ENCODE measurements at regions not wholly inside any gene's neighbourhood (a gene's known extent, or its start where the extent isn't known, plus 50 kb on each side); places are given as distances from the start of the nearest gene placed in this dataset.
"Not testable (repeated sequence)": the region's sequence is repeated elsewhere in the genome, so short reads cannot be mapped to it uniquely, and the experiment has no call there.

DNA sequence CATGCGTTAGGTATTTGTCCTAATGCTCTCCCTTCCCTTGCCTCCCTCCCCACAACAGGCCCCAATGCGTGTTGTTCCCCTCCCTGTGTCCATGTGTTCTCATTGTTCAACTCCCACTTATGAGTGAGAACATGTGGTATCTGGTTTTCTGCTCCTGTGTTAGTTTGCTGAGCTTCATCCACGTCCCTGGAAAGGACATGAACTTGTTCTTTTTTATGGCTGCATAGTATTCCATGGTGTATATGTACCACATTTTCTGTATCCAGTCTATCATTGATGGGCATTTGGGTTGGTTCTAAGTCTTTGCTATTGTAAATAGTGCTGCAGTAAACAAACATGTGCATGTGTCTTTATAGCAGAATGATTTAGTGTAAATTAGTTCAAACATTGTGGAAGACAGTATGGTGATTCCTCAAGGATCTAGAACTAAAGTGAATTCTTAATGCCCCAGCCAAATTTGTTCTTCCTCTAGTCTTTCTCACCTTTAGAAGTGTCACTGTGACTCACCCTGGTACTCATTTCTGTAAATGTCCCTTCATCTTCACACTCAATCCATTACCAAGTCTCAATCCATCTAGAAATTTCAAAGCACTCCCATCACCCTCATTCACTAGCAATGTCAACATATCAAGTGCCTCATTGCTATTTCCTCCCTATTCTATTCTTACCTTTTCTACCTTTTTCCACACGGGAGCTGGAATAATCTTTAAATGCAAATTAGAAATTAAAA lies 123.9 kb downstream of the MREG start:
- TF ChIP-seq, protein P1, sequence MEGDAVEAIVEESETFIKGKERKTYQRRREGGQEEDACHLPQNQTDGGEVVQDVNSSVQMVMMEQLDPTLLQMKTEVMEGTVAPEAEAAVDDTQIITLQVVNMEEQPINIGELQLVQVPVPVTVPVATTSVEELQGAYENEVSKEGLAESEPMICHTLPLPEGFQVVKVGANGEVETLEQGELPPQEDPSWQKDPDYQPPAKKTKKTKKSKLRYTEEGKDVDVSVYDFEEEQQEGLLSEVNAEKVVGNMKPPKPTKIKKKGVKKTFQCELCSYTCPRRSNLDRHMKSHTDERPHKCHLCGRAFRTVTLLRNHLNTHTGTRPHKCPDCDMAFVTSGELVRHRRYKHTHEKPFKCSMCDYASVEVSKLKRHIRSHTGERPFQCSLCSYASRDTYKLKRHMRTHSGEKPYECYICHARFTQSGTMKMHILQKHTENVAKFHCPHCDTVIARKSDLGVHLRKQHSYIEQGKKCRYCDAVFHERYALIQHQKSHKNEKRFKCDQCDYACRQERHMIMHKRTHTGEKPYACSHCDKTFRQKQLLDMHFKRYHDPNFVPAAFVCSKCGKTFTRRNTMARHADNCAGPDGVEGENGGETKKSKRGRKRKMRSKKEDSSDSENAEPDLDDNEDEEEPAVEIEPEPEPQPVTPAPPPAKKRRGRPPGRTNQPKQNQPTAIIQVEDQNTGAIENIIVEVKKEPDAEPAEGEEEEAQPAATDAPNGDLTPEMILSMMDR (IDR thresholded peaks at IDR 0.05), result not testable (repeated sequence)
- TF ChIP-seq EZH2 (IDR thresholded peaks at IDR 0.05; ENCODE audit: borderline replicate concordance, insufficient read depth, low read depth, low read length, poor library complexity, severe bottlenecking), result not testable (repeated sequence)
